ENCODE measurements at regions not wholly inside any gene's neighbourhood (a gene's known extent, or its start where the extent isn't known, plus 50 kb on each side); places are given as distances from the start of the nearest gene placed in this dataset.
"Not testable (repeated sequence)": the region's sequence is repeated elsewhere in the genome, so short reads cannot be mapped to it uniquely, and the experiment has no call there.

- not testable (repeated sequence) for DNase-seq (ENCODE audit: low read depth in 2 of 2)
Measured at GRCh38 chr21:27891495-27891894, 924.6 kb upstream of the ADAMTS5 start.

GRCh38 chr21:27887808-27888455 lies 921.0 kb upstream of the ADAMTS5 start:
- DNase-seq (ENCODE audit: low read depth in 2 of 2): not testable (repeated sequence)

GRCh38 chr21:27885296-27885711 lies 918.4 kb upstream of the ADAMTS5 start:
- no peak for DNase-seq (ENCODE audit: low read depth in 2 of 2)

GRCh38 chr21:27881331-27881730 lies 914.4 kb upstream of the ADAMTS5 start:
- not testable (repeated sequence) for DNase-seq (ENCODE audit: low read depth in 2 of 2)

GRCh38 chr21:27872411-27872810 lies 905.5 kb upstream of the ADAMTS5 start:
- not testable (repeated sequence) for DNase-seq (ENCODE audit: low read depth in 2 of 2)

- DNase-seq (ENCODE audit: low read depth in 2 of 2): not testable (repeated sequence)
Measured at GRCh38 chr21:27870755-27871154, 903.9 kb upstream of the ADAMTS5 start.

- not testable (repeated sequence) for DNase-seq (ENCODE audit: low read depth in 2 of 2)
Measured at GRCh38 chr21:27860314-27860955, 893.5 kb upstream of the ADAMTS5 start.

- DNase-seq (ENCODE audit: low read depth in 2 of 2): not testable (repeated sequence)
Measured at GRCh38 chr21:27858053-27858825, 891.4 kb upstream of the ADAMTS5 start.

- not testable (repeated sequence) for DNase-seq (ENCODE audit: low read depth in 2 of 2)
Measured at GRCh38 chr21:27856988-27857387, 890.1 kb upstream of the ADAMTS5 start.

GRCh38 chr21:27841084-27841672 lies 874.3 kb upstream of the ADAMTS5 start:
- DNase-seq (ENCODE audit: low read depth in 2 of 2): no peak

- DNase-seq (ENCODE audit: low read depth in 2 of 2): no peak
Measured at GRCh38 chr21:27840262-27840661, 873.4 kb upstream of the ADAMTS5 start.

GRCh38 chr21:27839512-27840115 lies 872.7 kb upstream of the ADAMTS5 start:
- DNase-seq (ENCODE audit: low read depth in 2 of 2): no peak

GRCh38 chr21:27838573-27838972 lies 871.7 kb upstream of the ADAMTS5 start:
- DNase-seq (ENCODE audit: low read depth in 2 of 2): no peak

- DNase-seq (ENCODE audit: low read depth in 2 of 2): no peak
Measured at GRCh38 chr21:27837936-27838335, 871.0 kb upstream of the ADAMTS5 start.

GRCh38 chr21:27833298-27833697 lies 866.4 kb upstream of the ADAMTS5 start:
- DNase-seq (ENCODE audit: low read depth in 2 of 2): no peak

GRCh38 chr21:27831816-27832569 lies 865.1 kb upstream of the ADAMTS5 start:
- no peak for DNase-seq (ENCODE audit: low read depth in 2 of 2)

- DNase-seq (ENCODE audit: low read depth in 2 of 2): no peak
Measured at GRCh38 chr21:27831177-27831576, 864.3 kb upstream of the ADAMTS5 start.

- DNase-seq (ENCODE audit: low read depth in 2 of 2): no peak
Measured at GRCh38 chr21:27827972-27828371, 861.1 kb upstream of the ADAMTS5 start.

GRCh38 chr21:27825035-27825434 lies 858.1 kb upstream of the ADAMTS5 start:
- DNase-seq (ENCODE audit: low read depth in 2 of 2): no peak

- no peak for DNase-seq (ENCODE audit: low read depth in 2 of 2)
Measured at GRCh38 chr21:27823652-27824201, 856.8 kb upstream of the ADAMTS5 start.

- no peak for DNase-seq (ENCODE audit: low read depth in 2 of 2)
Measured at GRCh38 chr21:27820342-27820741, 853.5 kb upstream of the ADAMTS5 start.
